HG03342 (cell line): ENCODE measurements at regions not wholly inside any gene's neighbourhood (a gene's known extent, or its start where the extent isn't known, plus 50 kb on each side); places are given as distances from the start of the nearest gene placed in this dataset.

ENCODE experiments used
- ATAC-seq: cut with Tn5 transposase; IDR thresholded peaks from one replicate; pipeline ENCODE4 v1.9.1; 2021; ENCODE audit warnings: mild to moderate bottlenecking, moderate library complexity; ENCODE audit not compliant: unreplicated experiment

DNA sequence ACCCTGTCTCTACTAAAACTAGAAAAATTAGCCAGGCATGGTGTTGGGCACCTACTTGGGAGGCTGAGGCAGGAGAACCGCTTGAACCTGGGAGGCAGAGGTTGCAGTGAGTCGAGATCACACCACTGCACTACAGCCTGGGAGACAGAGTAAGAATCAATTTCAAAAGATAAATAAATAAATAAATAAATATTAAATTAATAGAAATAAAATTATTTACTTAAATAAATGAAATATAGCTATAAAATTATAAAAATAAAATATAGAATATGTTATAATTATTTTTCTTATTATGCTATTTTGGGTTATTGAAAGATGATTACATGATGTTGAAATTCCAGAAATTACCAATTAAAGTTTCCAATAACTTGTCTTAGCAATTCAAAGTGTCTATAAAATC is 1029.8 kb upstream of the AGA start:
- no peak for ATAC-seq

DNA sequence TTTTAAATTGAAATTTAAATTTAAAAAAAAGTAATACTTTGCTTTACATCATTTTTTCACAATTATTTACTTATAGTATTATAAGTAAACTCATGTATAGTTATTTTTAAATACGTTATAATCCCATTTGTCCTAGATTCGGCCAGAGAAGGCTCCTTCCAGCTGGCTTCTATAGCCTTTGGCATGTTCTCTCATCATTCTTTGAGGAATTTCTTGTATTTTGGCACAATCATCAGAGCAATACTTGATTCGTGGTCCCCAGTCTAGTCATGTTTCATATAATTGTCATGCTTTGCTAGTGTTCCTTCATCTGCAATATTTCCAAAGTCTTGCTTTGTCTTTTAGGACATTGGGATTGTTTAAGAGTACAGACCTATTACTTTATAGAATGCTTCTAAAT is 1037.9 kb upstream of the AGA start:
- ATAC-seq = no peak

DNA sequence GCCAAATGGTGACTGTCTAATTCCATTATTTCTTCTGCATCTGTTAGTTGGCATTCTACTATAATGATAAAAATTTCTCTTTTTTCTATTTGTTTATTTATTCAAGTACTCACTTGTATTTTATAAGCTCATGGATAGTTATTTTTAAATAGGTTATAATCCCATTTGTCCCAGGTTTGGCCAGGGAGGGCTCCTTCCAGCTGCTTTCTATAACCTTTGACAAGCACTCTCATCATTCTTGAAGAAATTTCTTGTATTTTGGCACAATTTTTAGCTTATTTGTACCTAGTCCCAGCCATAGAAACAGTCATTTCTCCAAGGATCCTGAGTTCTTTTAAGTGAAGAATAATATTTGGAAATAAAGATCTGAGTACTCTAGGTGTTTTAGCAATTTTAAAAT is 1038.6 kb upstream of the AGA start:
- no peak for ATAC-seq

DNA sequence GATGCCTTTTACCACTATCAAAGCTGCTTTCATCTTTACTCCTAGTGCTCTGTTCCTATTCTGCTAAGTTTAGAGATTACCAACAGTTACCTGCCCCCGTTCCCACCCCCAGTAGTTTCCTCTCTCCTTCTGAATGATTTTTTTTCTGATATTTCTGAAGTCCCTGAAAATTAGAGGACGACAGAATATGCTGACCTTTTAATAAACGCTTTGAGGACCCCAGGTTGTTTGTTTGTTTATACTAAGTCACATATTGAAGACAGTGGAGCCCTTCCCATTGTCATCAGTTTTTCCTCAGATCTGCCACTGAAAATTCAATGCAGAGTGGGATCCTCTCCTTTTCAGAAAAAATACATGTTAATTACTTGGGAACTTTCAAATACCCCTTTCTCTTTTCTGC is 1039.3 kb upstream of the AGA start:
- no peak for ATAC-seq

DNA sequence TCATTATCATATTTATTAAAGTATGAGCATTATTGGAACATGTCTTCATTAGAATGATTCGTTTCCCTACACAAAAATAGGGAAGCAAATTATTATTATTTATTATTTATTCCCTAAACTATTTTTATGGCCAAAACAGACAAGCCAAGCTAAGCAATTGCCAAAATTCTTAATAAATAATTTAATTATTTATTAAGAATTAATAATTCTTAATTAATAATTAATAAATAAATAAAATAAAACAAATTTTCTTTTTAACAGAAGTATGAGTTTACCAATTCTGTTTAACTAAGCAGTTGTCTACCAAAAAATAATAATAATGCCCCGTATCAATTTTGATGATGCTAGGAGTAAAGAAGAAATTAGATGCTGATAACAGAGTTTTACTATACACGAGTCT is 1080.8 kb upstream of the AGA start:
- ATAC-seq = no peak

DNA sequence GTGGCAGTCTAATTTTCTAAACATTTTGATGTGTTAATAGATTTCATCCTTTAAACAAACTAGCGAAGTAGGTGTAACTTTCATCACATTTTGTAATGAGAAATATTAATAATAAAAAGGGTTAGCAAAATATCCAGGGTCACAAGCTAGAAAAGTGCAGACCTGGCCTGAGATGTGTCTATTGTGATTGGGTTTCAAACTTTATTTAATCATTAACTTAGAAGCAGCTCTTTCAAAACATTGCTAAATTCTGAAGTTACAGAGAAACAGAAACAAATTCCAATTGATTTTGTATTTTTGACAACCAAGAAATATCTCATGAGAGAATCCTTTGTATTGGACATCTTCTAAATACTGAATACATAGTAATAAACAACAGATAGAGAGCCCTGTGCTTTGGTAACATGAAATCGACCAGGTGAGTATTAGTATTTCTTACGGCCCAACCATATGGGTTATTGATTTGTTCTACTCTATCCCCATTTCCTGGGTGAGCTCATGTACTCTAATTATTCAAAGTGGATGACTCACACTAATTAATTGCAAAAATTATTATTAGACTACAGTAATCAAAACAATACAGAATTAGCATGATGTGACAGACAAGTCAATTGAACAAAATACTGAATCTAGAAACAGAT is 1093.8 kb upstream of the AGA start:
- ATAC-seq = no peak

DNA sequence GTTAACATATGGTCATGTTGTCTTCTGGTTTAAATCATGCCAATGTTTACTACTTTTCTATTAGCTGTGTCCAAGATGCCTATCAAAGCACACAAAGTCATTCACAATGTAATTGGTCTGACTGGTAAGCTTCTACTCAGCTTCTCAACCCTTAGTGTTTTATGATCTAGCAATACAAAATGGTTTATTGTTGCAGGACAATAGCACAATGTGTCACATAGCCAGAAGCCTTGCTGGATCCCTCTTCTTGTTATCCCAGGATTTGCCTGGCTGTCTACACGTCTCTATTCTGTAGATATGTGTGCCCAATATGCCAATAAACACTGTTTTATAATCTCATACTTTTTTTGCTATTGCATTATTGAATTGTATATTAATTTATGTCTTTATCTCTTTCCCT is 1111.0 kb upstream of the AGA start:
- ATAC-seq = no peak

DNA sequence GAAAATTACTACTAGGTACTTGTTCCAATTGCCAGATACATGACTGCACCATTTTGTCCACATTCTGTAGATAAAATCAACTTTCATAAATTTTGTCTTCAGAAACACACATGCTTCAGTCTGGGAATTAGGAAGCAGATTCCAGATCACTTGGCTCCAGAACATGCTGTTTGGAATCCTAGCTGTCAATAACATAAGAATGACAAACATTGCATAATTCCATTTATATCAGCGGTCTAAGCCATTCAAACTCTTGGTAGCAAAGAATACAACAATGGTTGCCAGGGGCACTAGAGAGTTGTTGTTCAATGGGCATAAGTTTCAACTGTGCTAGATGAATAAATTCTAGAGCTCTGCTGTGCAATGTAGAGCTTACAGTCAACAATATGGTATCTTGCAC is 1112.1 kb upstream of the AGA start:
- ATAC-seq = no peak

DNA sequence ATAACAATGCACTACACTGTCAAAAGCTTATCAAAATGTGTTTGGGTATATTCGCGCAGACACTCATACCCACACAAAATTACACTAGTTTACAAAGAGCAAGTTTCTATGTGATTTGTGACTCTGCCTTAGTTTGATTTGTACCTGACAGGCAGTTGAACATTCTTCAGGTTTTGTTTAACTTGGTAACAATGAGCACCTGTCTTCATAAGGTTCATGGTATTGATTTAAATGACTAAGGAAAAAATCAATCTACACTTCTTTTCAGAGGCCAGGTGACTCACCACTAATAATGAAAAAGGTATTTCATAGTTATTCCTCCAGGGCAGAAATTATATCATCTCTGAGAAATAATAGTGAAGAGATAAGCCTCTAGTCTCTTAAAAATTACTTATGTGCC is 1114.6 kb upstream of the AGA start:
- no peak for ATAC-seq

DNA sequence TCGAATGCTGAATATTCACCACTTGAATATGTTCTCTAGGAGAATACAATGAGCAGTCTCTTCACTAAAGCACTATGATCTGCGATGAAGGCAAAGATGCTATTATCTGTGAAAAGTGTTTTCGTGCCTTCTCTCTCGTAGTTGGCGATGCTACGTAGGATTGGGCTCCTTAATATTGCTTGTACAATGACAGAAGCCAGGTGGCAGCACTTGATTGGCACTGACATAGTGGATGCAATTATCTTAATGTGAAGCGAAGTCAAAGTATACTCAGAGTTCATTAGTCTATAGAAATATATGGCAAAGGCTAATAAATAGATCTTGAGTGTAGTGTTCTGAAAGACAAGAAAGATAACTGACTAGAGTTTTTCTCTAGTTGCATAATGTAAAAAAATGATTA is 1135.7 kb upstream of the AGA start:
- ATAC-seq = no peak

DNA sequence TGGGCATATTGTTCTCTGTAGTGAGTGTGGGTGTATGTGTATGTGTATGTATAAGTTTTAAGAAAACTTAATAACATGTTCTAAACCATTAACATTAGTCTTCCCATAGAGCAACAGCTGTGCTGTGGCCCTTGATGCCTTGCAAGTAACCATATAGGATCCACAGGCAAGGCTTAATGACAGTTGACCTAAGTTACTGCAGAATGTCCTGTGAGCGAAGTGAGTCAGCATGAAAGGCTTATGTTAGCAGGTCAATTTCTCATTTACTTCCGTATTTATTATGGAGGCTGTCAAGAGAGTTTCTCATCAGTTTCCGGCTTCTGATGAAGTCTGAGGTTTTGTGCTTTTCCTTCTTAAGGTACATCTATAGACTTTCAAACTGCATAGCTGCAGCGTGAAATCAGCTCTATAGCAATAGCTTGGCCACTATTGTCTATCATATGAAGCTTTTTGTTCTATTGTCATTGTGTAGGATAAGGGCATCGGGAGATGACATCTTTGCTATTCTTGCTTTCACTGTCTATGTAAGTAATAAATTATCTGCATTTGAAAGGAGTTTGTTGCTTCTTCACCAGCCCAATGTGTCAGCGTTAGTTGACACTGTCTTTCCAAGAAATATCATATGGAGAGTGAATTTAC is 1153.4 kb upstream of the AGA start:
- ATAC-seq = no peak

DNA sequence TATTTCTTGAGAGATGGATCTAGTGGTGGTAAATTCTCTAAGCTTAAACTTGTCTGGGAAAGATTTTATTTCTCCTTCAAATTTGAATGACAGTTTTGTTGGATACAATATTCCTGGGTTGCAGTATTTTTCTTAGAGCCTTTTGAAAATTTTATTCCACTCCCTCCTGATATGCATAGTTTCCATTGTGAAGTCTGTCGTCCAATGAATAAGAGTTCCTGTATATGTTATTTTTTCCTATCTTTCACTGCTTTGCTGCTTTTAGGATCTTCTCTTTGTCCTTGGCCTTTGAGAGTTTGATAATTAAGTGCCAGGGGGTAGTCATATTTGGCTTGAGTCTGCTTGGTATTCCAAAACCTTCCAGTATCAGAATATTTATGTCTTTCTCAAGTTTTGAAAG is 1156.4 kb upstream of the AGA start:
- ATAC-seq = no peak

DNA sequence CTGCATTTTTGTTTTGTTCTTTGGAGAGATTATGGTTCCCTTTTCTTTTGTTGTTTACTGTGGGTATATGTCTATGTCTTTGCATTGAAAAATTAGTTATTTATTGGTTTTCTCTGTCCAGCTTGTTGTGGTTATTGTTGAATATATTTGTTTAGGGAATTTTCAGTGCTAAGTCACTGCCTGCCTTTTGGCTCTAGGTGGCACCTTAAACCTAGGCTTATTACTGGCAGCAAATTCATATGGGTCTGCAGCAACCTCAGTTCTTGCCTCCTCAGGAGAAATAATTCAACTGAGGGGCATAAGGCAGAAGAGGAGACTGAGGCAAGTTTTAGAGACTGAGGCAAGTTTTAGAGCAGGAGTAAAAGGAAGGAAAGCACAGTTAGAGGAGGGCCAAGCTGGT is 1157.3 kb upstream of the AGA start:
- ATAC-seq = no peak

DNA sequence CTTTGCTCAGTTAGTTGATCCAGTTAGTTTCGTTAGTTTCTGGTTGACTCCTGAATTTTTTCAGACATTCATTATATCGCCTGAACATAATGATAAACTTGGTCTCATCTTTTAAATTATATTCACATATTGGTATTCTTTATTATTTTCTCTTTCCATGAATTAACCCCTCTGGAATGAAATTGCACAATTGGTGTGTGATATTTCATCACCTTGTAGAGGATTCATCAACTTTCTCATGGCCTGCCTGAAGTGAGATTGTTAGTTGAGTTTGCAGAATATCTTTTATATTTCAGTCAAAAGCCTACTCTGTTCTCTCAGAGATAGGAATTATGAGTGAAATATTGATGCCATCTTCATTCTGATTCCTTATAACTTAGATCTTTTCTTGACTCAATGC is 1160.6 kb upstream of the AGA start:
- no peak for ATAC-seq

DNA sequence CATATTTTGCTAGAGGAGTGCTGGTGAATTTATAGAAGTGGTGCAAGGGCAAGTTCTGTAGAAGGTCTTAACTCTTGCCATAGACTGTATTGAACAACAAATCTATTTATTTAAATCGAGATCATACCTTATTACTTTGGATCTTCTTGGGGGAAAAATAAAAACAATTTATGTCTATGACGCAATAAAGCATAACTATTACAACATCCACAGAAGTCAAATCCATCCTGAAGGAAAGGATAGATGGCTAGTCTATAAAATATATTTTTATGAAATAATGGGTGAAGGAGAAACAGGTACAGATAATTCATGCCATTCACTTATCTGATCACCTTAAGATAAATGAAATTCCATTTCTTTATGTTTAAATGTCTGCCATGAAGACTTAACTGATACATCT is 1168.8 kb upstream of the AGA start:
- ATAC-seq = no peak

DNA sequence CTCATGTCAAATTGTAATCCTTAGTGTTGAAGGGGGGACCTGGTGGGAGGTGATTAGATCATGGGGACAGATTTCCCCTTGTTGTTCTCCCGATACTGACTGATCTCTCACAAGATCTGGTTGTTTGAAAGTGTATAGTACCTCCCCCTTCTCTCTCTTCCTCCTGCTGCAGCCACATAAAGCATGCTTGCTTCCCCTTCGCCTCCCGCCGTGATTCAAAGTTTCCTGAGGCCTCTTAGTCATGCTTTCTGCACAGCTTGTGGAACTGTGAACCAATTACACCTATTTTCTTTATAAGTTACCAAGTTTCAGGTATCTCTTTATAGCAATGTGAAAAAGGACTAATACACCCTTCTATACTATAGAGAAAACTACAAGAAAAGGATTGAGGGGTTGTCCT is 1170.5 kb upstream of the AGA start:
- ATAC-seq = no peak

DNA sequence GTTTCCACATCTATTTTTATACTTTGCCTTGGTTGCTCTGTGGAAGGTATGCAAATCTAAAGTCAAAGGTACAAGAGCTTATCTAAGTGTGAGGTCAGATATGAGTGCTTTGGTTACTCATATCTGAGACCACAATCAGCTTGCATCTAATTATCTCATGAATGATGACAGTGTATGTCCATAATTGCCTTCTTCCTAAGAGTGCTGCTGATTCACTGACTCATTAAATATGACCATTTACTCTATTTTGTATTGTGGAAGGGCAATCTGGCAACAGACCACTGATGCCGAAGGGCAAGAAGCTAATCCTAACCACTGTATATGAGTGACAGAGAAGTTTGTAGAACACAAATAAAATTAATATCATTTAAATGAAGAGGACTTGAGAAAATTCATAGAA is 1190.2 kb upstream of the AGA start:
- no peak for ATAC-seq

DNA sequence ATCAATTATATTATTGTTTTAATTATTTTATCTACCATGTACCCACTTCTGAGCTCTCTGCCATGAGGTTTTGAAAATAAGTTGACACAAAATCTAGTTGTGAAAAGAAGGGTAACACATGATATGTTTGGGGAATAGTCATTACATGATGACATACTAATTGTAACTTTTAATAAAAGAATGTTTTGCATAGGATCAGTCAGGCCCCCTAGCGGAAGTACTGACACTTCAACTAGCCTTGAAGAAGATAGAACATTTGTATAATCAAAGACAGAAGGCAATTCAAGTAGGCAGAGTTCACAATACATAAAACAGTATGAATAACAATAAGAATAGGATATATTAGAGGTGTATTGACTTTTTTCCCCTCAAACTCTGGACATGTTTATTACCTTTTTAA is 1191.0 kb upstream of the AGA start:
- no peak for ATAC-seq

DNA sequence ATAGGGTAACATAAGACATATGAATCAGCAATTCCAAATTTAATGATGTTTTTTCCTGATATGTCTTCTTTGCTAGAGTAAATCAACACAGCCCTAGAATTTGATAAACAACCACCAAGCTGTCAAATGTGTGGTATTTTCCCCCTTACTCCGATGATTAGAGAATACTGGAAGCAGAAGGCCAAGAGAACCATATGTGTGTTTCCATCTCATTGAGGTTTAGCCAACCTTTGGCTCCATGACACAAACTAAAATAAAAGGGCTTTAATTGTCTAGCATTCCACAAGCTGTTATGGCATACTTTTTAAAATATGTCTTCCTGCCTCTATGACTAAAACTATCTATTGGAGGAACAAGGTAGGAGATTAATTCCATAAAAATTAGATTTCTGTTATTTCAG is 1222.4 kb upstream of the AGA start:
- no peak for ATAC-seq

DNA sequence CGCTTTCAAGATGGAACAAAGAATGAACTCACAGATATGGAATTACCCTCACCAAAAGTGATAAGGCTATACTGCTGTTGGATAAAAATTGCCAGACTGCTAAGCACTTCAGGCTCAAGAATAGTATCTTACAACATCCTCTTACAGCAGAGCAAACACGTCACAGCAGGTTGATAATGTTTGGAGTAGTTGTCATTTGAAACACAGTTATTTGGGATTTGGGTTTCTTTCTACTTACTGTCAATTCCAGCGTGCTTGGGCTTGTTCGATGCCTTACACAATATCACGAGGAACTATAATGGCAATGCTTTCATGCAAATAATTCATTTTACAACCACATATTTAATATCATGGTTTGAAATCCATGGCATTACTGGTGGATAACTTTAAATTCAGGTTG is 1223.7 kb upstream of the AGA start:
- ATAC-seq = no peak

DNA sequence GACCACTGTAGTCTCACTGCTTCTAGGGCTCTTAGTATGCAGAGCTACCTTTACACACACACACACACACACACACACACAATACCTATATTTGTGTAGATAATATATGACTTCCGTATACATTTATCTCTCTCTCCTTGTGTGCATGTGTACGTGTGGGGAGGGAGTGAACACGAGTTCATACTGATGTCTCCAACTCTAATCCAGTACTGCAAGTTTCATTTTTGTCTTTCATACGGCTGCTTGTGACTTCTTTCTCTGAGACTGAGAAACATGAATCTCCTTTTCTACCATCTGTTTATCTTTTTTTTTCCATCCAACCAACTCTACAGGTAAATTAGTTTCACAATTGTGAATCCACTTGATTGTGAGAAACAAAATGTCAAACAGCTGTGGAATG is 1229.5 kb upstream of the AGA start:
- no peak for ATAC-seq

DNA sequence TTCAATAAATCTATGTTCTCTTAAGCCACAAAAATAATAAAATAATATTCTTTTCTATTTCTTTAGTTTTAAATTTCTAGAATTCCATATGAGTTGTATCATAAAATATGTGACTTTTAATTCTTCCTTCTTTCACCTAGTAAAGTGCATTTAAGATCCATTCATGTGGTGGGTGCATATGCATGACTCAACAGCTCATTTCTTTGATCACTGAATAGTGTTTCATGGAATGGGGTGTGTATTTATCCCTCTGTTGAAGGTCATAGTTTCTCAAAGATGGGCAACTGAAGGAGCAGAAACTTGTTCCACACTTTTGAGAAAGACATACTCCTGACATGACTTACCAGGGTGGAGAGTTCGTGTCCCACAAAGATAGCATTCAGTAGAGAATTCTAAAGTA is 1230.3 kb upstream of the AGA start:
- no peak for ATAC-seq

DNA sequence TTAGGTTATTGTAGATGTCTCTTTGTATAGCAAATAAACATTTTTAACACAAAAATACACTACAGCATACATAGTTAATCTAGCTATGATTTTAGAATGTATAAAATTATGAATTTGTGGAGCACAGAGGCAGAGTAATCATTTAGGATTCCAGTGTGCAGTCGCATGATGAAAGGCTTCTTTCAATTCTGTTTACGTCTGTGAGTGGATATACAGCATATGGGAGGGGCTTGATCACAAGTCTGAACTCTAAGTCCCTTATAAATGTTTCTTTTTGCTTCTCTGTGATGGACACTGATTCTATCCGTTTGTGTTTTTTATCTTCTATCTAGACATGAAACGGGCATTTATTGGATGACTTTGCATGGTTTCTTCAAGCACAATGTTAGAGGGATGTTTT is 1239.6 kb upstream of the AGA start:
- ATAC-seq = no peak
